ENCODE measurements at regions not wholly inside any gene's neighbourhood (a gene's known extent, or its start where the extent isn't known, plus 50 kb on each side); places are given as distances from the start of the nearest gene placed in this dataset.
A peak's percentile ranks its signal among the peaks of the same experiment; 100 is the strongest.
"Not testable (repeated sequence)": the region's sequence is repeated elsewhere in the genome, so short reads cannot be mapped to it uniquely, and the experiment has no call there.

DNA sequence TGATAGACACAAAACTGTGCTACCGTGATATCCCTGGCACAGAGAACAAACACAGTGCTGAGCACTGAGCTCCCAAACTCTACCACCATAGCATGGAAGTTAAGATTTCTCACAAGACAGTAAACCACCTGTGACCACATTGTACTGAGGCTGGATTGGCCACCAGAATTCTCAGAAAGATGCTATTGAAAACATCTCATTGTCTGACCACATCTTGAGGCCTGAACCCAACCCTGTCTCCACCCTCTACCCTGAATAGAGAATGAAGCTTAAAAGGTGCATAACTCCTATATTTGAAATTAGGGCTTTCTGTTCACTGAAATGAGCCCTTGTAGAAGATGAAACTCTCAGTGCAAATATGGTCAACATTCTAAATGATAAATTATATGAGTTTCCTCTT lies 281.3 kb upstream of the NPAP1 start:
- TF ChIP-seq, protein P1, sequence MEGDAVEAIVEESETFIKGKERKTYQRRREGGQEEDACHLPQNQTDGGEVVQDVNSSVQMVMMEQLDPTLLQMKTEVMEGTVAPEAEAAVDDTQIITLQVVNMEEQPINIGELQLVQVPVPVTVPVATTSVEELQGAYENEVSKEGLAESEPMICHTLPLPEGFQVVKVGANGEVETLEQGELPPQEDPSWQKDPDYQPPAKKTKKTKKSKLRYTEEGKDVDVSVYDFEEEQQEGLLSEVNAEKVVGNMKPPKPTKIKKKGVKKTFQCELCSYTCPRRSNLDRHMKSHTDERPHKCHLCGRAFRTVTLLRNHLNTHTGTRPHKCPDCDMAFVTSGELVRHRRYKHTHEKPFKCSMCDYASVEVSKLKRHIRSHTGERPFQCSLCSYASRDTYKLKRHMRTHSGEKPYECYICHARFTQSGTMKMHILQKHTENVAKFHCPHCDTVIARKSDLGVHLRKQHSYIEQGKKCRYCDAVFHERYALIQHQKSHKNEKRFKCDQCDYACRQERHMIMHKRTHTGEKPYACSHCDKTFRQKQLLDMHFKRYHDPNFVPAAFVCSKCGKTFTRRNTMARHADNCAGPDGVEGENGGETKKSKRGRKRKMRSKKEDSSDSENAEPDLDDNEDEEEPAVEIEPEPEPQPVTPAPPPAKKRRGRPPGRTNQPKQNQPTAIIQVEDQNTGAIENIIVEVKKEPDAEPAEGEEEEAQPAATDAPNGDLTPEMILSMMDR (IDR thresholded peaks at IDR 0.05; ENCODE audit: unreplicated experiment), result no peak
- H3K4me1 Mint-ChIP-seq (ENCODE audit: unreplicated experiment), result no peaks in the 10 kb centered on the region
- H3K27ac Mint-ChIP-seq (ENCODE audit: unreplicated experiment), result no peak overlapping the region
- no peak overlapping the region for H3K4me3 Mint-ChIP-seq (ENCODE audit: unreplicated experiment)
- no peaks in the 10 kb centered on the region for H3K27me3 Mint-ChIP-seq (ENCODE audit: unreplicated experiment)
- no peak for DNase-seq (ENCODE audit: low spot score)
- peaks cover 4% of the 10 kb centered on the region for H3K9me3 Mint-ChIP-seq (ENCODE audit: unreplicated experiment)
- H3K36me3 Mint-ChIP-seq (ENCODE audit: low read depth, unreplicated experiment), result no peaks in the 10 kb centered on the region

DNA sequence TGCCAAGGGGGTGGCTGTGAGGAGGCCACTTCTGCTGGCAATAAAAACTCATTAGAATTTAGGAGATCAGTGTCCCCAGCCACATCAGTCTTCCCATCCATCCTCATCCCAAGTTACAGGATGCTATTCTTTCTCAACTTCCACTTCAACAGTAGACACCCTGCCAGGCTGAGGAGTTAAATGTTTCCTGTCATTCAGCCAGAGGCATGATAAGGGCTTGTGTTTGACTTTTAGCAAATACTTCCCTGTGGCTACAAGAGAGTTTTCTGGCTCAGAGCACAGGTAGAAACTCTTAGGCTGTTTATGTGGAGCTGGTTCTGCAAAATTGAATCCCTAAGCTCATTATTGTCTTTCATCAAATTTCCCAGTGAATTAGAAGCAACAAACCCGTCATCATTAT lies 262.9 kb upstream of the NPAP1 start:
- not testable (repeated sequence) for H3K27me3 Mint-ChIP-seq (ENCODE audit: unreplicated experiment); H3K9me3 Mint-ChIP-seq (ENCODE audit: unreplicated experiment); H3K27ac Mint-ChIP-seq (ENCODE audit: unreplicated experiment); H3K4me1 Mint-ChIP-seq (ENCODE audit: unreplicated experiment); DNase-seq (ENCODE audit: low spot score); H3K4me3 Mint-ChIP-seq (ENCODE audit: unreplicated experiment)
- H3K36me3 Mint-ChIP-seq (ENCODE audit: low read depth, unreplicated experiment), result peaks cover 11% of the 10 kb centered on the region

DNA sequence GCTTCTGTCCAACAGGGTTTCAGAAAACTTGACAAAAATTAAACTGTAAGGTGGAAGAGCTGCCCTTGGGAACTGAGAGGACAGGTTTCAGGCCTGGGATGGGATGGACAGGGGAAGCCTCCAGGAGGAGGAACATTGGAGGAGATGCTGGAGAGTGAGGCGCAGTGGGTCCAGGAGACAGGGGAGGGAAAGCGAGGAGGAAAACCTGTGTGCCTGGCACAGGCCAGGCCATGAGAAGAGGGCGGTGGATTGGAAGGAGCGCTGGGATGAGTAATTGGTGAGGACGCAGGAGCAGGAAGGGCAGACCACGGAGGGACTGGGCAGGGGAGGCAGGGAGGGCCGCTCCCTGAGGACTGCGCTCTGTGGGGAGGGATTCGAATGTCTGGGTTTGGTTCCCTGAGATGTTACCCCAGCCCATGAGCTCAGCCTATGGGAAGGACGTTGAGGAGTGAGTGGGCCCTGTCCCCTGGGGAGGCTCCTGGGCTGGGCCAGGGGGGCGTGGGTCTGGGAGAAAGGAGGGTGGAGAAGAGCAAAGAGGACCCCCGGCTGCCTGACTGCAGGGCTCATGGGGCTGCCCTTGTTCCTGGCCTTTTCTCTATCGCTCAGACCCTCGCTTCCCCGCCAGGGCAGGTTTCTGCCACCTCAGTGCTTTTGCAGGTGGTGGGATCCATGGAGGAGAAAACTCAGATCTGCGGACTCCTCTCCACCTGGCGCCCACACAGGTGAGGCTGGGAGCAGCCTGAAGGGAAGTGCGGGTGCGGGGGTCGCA lies 249.1 kb upstream of the NPAP1 start:
- not testable (repeated sequence) for H3K9me3 Mint-ChIP-seq (ENCODE audit: unreplicated experiment); H3K27me3 Mint-ChIP-seq (ENCODE audit: unreplicated experiment); H3K4me1 Mint-ChIP-seq (ENCODE audit: unreplicated experiment); DNase-seq (ENCODE audit: low spot score); H3K27ac Mint-ChIP-seq (ENCODE audit: unreplicated experiment); H3K36me3 Mint-ChIP-seq (ENCODE audit: low read depth, unreplicated experiment)
- peak overlapping the region; percentile 52 for H3K4me3 Mint-ChIP-seq (ENCODE audit: unreplicated experiment)

DNA sequence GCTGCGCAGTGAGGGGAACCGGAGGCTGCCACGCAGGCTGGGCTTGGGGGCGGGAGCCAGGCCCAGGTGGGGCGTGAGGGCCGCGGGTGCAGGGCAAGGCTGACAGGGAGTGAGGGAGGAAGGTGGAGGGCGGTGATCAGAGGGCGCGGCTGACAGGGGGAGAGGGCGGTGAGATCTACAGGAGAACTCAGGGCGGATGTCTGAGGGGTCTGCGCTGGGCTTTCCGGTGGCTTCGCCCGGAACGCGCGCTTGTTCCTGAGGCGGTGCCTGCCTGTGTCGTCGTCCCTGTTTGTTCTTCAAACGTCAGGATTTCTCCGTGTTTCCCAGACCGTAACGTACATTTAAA lies 248.5 kb upstream of the NPAP1 start:
- not testable (repeated sequence) for H3K4me1 Mint-ChIP-seq (ENCODE audit: unreplicated experiment); H3K27me3 Mint-ChIP-seq (ENCODE audit: unreplicated experiment); H3K36me3 Mint-ChIP-seq (ENCODE audit: low read depth, unreplicated experiment); H3K9me3 Mint-ChIP-seq (ENCODE audit: unreplicated experiment); H3K27ac Mint-ChIP-seq (ENCODE audit: unreplicated experiment)
- H3K4me3 Mint-ChIP-seq (ENCODE audit: unreplicated experiment), result peak overlapping the region; percentile 21
- DNase-seq (ENCODE audit: low spot score), result peak; percentile 38

DNA sequence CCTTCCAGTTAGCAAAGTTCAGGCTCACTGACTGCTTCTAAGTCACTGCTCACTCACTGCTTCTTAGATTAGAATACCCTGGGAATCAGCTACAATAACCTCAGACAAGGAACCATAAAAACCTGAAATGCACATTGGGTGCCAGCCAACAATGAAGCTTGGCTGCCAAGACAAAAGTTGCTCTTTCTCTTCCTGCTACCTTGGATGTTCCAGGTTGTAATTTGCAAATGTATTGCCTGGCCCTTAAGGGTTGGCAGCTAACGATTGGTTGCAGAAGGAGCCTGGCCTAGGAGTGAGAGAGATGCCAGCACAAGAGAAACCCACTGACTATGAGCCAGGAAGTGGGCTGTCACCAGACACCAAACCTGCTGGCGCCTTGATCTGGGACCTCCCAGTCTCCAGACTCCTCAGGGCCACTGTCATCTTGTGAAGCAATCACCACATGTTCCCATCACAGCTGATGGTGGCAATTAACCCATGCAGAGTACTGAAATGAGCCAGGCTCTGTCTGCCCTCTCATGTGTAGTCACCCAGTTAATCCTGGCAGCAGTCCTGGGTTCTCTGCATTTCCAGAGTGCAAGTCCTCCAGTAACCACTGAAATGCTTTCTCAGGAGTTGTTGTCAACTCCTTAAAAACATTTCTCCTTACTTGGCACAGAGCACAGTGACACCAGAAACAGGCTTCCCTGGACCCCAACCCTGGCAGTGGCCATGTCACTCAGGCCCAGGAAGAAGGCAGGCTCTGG lies 240.3 kb upstream of the NPAP1 start:
- H3K27me3 Mint-ChIP-seq (ENCODE audit: unreplicated experiment); H3K9me3 Mint-ChIP-seq (ENCODE audit: unreplicated experiment): not testable (repeated sequence)

DNA sequence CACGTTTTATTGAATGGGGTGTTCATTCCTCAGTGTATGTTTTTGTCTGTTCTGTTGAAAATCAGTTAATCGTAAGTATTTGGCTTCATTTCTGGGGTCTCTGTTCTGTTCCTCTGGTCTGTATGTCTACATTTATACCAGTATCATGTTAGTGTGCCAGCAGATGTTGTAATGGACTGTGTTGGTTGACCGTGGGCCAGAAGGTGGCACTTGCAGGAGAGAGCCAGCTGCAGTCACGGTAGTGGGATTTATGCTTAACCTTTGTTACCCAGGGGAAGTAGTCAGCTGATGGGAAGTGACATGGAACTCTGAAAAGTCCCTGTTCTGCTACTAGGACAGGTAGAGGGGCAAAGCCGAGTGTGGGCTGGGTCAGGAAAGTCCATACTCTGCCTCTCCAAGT lies 238.3 kb upstream of the NPAP1 start:
- DNase-seq (ENCODE audit: low spot score); H3K4me3 Mint-ChIP-seq (ENCODE audit: unreplicated experiment); H3K4me1 Mint-ChIP-seq (ENCODE audit: unreplicated experiment); H3K27ac Mint-ChIP-seq (ENCODE audit: unreplicated experiment); H3K27me3 Mint-ChIP-seq (ENCODE audit: unreplicated experiment); H3K36me3 Mint-ChIP-seq (ENCODE audit: low read depth, unreplicated experiment); H3K9me3 Mint-ChIP-seq (ENCODE audit: unreplicated experiment): not testable (repeated sequence)

More for the DNA sequence above, 240.3 kb upstream of the NPAP1 start:
- DNase-seq (ENCODE audit: low spot score); H3K27ac Mint-ChIP-seq (ENCODE audit: unreplicated experiment); H3K4me1 Mint-ChIP-seq (ENCODE audit: unreplicated experiment); H3K36me3 Mint-ChIP-seq (ENCODE audit: low read depth, unreplicated experiment); H3K4me3 Mint-ChIP-seq (ENCODE audit: unreplicated experiment): not testable (repeated sequence)

DNA sequence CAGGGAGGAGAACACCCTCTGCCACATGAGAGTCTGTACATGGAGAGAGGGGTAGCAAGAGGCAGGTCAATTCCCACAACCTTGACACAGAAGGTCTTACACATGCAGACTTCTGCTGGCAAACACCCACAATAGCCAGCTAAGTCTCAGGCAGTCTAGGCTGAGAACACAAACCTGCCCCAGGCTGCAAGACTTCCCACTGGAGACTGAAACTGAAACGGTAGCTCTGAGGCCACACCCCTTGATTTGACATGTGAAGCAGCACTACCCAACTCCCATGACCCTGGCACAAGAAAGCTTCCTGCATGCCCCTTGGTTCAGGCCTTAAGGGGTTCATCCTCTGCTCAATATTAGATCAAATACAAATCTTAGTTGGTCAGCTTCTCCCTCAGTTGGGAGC lies 237.8 kb upstream of the NPAP1 start:
- H3K27me3 Mint-ChIP-seq (ENCODE audit: unreplicated experiment); H3K27ac Mint-ChIP-seq (ENCODE audit: unreplicated experiment); DNase-seq (ENCODE audit: low spot score); H3K4me1 Mint-ChIP-seq (ENCODE audit: unreplicated experiment); H3K36me3 Mint-ChIP-seq (ENCODE audit: low read depth, unreplicated experiment); H3K4me3 Mint-ChIP-seq (ENCODE audit: unreplicated experiment); H3K9me3 Mint-ChIP-seq (ENCODE audit: unreplicated experiment): not testable (repeated sequence)

DNA sequence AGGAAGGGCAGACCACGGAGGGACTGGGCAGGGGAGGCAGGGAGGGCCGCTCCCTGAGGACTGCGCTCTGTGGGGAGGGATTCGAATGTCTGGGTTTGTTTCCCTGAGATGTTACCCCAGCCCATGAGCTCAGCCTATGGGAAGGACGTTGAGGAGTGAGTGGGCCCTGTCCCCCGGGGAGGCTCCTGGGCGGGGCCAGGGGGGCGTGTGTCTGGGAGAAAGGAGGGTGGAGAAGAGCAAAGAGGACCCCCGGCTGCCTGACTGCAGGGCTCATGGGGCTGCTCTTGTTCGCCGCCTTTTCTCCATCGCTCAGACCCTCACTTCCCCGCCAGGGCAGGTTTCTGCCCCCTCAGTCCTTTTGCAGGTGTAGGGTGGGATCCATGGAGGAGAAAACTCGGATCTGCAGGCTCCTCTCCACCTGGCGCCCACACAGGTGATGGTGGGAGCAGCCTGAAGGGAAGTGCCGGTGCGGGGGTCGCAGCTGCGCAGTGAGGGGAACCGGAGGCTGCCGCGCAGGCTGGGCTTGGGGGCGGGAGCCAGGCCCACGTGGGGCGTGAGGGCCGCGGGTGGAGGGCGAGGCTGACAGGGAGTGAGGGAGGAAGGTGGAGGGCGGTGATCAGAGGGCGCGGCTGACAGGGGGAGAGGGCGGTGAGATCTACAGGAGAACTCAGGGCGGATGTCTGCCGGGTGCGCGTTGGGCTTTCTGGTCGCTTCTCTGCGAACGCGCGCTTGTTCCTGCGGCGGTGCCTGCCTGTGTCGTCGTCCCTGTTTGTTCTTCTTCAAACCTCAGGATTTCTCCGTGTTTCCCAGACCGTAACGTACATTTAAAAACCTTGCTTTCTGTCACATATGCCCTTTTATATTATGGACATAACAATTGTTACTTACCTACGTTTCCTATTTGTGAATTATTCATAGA lies 198.2 kb upstream of the NPAP1 start:
- peak; percentile 16 for DNase-seq (ENCODE audit: low spot score)
- not testable (repeated sequence) for H3K27ac Mint-ChIP-seq (ENCODE audit: unreplicated experiment); H3K27me3 Mint-ChIP-seq (ENCODE audit: unreplicated experiment); H3K36me3 Mint-ChIP-seq (ENCODE audit: low read depth, unreplicated experiment); H3K9me3 Mint-ChIP-seq (ENCODE audit: unreplicated experiment); H3K4me1 Mint-ChIP-seq (ENCODE audit: unreplicated experiment)
- H3K4me3 Mint-ChIP-seq (ENCODE audit: unreplicated experiment), result peak overlapping the region; percentile 82

DNA sequence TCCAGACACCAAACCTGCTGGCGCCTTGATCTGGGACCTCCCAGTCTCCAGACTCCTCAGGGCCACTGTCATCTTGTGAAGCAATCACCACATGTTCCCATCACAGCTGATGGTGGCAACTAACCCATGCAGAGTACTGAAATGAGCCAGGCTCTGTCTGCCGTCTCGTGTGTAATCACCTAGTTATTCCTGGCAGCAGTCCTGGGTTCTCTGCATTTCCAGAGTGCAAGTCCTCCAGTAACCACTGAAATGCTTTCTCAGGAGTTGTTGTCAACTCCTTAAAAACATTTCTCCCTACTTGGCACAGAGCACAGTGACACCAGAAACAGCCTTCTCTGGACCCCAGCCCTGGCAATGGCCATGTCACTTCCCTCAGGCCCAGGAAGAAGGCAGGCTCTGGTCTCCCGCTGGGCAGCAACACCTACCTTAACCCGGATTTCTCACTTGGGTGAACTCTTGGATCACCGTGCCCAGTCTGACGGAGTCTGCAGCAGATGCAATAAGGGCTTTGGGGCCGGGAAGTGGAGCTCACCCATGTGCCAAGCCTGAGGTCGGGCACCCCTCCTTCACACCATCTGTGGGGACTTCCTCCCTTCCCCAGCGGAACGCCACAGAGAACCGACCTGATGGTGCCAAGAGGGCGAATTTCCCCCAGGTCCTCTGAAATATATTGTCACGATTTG lies 189.5 kb upstream of the NPAP1 start:
- H3K4me1 Mint-ChIP-seq (ENCODE audit: unreplicated experiment), result not testable (repeated sequence)

DNA sequence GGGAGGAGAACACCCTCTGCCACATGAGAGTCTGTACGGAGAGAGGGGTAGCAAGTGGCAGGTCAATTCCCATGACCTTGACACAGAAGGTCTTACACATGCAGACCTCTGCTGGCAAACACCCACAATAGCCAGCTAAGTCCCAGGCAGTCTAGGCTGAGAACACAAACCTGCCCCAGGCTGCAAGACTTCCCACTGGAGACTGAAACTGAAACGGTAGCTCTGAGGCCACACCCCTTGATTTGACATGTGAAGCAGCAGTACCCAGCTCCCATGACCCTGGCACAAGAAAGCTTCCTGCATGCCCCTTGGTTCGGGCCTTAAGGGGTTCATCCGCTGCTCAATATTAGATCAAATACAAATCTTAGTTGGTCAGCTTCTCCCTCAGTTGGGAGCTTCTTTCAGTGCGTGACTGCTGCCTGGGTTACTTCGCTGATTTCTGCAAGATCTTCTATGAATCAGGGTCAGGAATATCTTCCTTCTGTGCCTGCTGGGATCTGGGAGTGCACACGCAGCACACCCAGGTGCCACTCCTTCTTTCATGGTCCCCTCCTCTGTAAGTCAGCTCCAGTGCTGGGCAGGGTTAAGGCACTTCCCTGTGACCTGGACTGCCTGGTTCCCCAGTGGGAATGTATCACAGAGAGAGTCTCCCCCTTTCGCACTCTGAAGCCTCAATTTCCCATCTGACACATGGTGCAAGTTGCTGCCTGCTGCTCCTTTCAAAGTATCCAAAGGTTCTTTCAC lies 187.2 kb upstream of the NPAP1 start:
- H3K4me1 Mint-ChIP-seq (ENCODE audit: unreplicated experiment); H3K27ac Mint-ChIP-seq (ENCODE audit: unreplicated experiment); H3K4me3 Mint-ChIP-seq (ENCODE audit: unreplicated experiment); DNase-seq (ENCODE audit: low spot score); H3K27me3 Mint-ChIP-seq (ENCODE audit: unreplicated experiment): not testable (repeated sequence)
- H3K9me3 Mint-ChIP-seq (ENCODE audit: unreplicated experiment), result peaks cover 21% of the 10 kb centered on the region
- peaks cover 19% of the 10 kb centered on the region for H3K36me3 Mint-ChIP-seq (ENCODE audit: low read depth, unreplicated experiment)

More for the DNA sequence above, 189.5 kb upstream of the NPAP1 start:
- peaks cover 18% of the 10 kb centered on the region for H3K9me3 Mint-ChIP-seq (ENCODE audit: unreplicated experiment)
- peaks cover 11% of the 10 kb centered on the region for H3K36me3 Mint-ChIP-seq (ENCODE audit: low read depth, unreplicated experiment)
- H3K4me3 Mint-ChIP-seq (ENCODE audit: unreplicated experiment); H3K27ac Mint-ChIP-seq (ENCODE audit: unreplicated experiment); H3K27me3 Mint-ChIP-seq (ENCODE audit: unreplicated experiment); DNase-seq (ENCODE audit: low spot score): not testable (repeated sequence)

Measured in endothelial cell (in vitro differentiated cells).